Posterior vena cava (tissue), 2 donors: ENCODE measurements at regions not wholly inside any gene's neighbourhood (a gene's known extent, or its start where the extent isn't known, plus 50 kb on each side); places are given as distances from the start of the nearest gene placed in this dataset.
"Not testable (repeated sequence)": the region's sequence is repeated elsewhere in the genome, so short reads cannot be mapped to it uniquely, and the experiment has no call there.

Experiments used
- DNase-seq: peaks from one replicate; pipeline ENCODE4 v3.0.0-alpha.2; 2020; ENCODE audit warnings: low spot score
- intact Hi-C, 2 donors: fragments of 100-400 bp; cut with DNase I; formaldehyde crosslinking; loops; one replicate each; pipeline versions ENCODE4 v1.14.1 to v1.14.2; 2022 to 2023
- donor health status: DM: yes; HTN: yes; CAD: no.
- donor health status: DM: yes; HTN: yes; CAD: no.

DNA sequence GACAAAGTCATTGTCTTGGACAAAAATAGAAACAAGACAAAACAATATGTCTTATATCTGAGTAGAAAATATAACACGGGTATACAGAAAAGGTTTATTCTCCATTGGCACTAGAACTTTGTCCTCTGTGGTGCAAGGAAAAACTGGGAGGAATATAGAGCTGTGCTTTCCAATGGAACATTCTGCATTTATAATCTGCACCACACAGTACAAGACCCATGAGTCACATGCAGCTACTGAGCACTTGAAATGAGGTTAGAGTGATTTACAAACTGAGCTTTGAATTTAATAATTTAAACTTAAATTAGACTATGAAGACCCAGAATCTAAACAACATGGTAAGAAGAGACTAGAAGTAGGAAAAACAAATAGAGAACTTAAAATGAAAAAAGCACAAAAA is 86.1 kb downstream of the RAP2A start:
- DNase-seq = no peak
- intact Hi-C loops = no loop called here

- no peak for DNase-seq
- intact Hi-C loops = no loop called here
Measured at GRCh38 chr13:97520866-97521265, 86.9 kb downstream of the RAP2A start.

DNA sequence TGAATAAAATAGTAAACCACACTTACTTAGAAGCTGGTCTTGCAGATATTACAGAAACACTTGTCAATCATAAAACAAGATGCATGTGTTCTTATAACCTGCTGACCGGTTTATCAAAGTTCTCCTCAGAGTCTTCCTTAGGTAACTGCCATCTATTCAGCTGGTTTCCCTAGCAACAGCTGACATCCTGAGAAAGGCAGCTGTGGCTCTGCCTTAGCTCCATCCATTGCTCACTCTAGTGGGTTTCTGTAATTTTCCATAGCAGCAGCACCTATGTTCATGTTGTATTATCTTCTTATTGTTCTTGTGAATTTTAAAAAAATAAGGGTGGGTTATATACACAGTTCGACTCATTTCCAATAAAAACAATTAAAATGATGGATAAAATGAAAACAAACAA is 87.8 kb downstream of the RAP2A start:
- intact Hi-C loops = no loop called here
- no peak for DNase-seq

DNA sequence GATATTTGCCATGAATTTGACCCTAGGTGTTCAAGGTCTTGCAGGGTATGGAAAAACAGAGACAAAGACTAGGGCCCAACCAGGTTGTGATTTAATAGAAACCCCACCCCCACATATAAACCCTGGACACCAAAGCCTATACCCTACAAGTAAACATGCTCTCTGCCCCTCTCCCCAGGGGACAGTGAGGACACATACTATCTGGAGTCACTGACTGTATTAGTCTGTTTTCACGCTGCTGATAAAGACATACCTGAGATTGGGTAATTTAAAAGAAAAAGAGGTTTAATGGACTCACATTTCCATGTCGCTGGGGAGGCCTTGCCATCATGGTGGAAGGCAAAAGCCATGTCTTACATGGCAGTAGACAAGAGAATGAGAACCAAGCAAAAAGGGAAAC is 88.3 kb downstream of the RAP2A start:
- DNase-seq = no peak
- intact Hi-C loops = no loop called here

- no peak for DNase-seq
- intact Hi-C loops = no loop called here
Measured at GRCh38 chr13:97526556-97526955, 92.6 kb downstream of the RAP2A start.

DNA sequence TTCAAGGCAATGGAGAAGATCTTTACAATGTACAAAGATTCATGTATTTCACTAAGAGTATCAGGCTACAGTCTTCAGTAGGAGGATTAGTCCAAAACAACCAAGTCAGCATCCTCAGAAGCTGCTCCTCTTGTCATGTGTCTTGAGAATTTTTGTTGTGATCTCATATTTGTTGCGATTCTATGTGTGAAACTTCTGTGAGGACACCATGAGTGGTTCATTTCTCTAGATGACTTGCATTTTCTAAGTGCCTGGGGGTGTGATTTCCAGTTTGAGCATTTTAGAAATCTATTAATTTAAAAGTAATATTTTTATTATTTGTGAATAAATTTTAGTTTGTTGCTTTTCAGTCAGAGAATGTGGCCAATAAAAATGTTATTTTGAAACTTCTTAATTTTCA is 94.5 kb downstream of the RAP2A start:
- intact Hi-C loops = no loop called here
- no peak for DNase-seq

GRCh38 chr13:97534540-97534939 is 100.6 kb downstream of the RAP2A start:
- DNase-seq = no peak
- intact Hi-C loops = no loop called here

DNA sequence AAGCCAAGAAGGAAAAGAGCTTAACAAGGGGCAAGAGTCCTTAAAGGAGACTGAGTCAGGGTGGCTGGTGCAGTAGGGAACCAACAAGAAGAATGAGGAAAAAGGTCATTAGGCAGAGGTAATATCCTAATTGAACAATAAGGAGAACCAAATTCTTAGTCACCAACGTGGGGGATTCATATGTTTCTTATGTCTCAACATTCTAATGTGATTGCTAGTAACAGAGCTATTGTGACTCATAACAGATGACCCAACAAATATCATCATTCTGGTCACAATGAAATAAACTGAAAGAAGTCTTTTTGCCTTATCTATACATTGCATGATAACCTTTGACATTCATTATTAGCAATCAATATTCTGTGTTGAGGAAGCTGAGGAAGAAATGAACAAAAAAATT is 101.6 kb downstream of the RAP2A start:
- DNase-seq = no peak
- intact Hi-C loops = no loop called here

DNA sequence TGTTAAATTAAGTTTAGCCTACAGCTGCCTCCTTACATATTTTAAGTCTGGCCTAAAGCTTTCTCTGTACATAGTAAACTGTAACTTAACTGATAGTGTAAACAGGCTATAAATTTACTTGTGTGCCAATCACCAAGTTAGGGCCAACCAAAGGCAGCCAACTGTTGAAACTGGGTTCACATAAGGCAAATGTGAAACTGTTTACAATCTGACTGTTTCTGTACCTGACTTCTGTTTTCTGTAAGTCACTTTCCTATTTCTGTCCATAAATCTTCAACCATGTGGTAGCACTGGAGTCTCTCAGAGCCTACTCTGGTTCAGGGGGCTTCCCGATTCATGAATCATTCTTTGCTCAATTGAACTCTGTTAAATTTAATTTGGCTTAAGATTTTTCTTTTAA is 103.1 kb downstream of the RAP2A start:
- intact Hi-C loops = no loop called here
- no peak for DNase-seq

DNA sequence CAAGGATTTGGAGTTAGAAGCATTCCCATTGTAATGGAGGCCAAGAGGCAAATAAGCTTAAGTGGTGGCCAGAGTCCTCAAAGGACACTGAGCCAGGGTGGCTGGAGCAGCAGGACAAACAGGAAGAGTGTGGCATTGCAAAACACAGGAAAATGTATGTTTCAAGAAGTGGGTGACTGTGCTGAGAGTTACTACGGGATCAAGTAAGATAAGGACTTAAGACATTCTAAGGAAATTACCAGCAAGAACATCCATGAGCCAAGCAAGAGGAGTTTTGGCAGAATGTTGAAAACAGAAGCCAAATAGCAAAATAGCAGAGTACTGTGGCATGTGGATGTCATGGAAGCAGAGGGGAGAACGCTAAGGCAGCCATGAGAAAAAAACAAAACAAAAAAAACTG is 104.2 kb downstream of the RAP2A start:
- no peak for DNase-seq
- intact Hi-C loops = no loop called here

DNA sequence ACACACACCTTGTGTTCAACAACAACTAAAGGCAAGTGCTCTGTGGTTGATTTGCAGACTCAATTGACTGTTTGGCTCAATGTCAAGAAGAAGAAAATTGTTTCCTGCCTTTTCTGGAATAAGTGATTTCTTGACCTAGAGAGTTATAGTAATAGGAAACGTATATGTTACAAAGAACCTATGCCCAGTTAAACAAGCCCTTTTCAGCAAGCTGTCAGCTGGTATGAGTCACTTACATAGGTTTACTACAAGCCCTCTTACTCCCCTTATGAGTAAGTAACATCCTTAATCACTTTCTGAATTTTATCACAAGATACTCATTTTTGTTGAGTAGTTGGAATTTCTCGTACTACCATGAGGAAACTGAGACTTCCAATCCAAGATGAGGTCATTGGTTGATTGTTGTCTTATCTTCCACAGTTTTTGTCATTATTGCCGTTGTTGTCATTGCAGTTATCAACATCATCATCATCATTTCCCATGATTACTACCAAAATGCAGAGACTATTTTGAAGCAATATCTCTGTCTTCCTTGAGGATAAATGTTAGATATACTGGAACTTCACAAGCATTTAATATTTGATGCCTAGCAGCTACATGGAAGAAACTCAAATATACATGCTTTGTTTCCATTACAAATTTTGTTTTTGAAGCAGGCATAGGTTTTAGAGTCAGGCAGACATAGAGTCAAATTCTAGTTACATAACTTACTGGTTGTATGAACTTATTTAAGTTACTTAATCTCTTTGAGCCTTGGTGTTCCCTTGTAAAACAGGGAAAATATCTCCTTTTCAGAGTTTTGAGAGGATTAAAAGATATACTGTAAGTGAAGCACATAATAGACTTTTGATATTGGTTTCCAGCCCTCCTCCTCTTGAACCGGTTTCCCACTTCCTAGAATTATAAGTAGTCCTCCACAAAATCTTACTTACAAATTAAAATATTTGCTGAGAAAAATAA is 106.0 kb downstream of the RAP2A start:
- intact Hi-C loops = no loop called here
- no peak for DNase-seq

DNA sequence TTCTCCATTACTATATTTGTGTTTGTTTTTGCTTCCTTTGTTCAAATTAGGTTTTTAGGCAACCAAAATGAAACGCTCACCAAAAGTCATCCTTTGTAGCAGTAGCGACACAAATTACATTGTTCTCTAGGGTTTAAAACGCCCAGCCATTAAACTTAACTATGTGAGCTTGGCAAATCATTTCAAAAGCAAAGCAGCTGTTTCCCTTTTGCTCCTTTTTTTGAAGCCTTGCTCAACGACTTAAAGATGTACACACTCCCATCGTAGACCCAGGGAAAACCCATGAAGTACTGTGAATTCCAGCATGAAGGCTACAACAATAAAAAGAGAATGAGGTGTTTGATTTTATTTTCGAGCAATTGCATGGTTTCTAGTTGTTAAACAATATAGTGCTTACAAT is 106.7 kb downstream of the RAP2A start:
- no peak for DNase-seq
- intact Hi-C loops = no loop called here

GRCh38 chr13:97542102-97542685 is 108.2 kb downstream of the RAP2A start:
- no peak for DNase-seq
- intact Hi-C loops = no loop called here

- DNase-seq = no peak
- intact Hi-C loops = no loop called here
Measured at GRCh38 chr13:97544031-97544765, 110.2 kb downstream of the RAP2A start.

DNA sequence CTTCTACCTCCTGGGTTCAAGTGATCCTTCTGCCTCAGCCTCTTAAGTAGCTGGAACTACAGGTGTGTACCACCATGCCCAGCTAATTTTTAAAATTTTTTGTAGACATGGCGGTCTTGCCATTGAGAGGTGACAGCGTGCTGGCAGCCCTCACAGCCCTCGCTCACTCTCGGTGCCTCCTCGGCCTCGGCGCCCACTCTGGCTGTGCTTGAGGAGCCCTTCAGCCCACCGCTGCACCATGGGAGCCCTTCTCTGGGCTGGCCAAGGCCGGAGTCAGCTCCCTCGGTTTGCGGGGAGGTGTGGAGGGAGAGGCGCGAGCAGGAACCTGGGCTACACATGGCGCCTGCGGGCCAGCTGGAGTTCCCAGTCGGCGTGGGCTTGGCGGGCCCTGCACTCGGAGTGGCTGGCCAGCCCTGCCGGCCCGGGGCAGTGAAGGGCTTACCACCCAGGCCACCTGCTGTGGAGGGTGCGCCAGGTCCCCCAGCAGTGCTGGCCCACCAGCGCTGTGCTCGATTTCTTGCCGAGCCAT is 111.1 kb downstream of the RAP2A start:
- DNase-seq, intact Hi-C loops: not testable (repeated sequence)

DNA sequence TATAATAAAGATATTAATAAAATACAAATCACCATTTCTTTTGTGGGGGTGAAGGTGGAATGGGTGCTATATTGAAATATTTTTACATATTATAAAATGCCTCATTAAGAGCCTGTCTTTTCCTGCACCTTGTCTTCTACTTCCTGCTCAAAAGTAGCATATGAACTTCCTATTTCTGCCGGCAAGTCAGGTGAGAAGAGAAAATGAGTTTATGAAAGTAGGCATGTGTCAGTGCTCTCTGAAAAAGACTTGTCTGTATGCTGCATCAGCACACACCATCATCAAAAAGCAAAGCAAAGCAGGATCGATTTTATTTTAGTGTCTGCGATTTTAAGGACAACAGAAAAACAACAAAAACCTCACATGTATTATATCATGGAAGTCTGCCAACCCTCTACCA is 114.2 kb downstream of the RAP2A start:
- no peak for DNase-seq
- intact Hi-C loops = no loop called here

- intact Hi-C loops = no loop called here
- DNase-seq = no peak
Measured at GRCh38 chr13:97548711-97549110, 114.7 kb downstream of the RAP2A start.

GRCh38 chr13:97549201-97549600 is 115.2 kb downstream of the RAP2A start:
- DNase-seq = no peak
- intact Hi-C loops = no loop called here

GRCh38 chr13:97554496-97554895 is 120.5 kb downstream of the RAP2A start:
- intact Hi-C loops = no loop called here
- no peak for DNase-seq

DNA sequence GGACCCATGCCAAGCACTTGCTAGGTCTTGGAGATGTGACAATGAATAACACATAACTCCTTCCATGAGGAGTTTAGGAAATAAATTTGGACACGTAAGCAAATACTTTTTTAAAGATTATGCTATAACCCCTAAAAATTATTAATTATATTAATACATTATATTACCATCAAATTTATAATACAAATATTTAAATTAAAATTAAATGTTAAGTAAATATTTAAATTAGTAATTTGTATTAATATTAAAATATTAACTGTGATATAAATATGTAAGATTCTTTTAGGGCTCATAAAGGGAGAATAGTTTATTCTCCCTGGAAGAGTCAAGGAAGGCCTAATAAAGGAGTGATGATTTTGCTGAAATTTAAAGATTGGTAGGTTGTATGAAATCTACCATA is 121.1 kb downstream of the RAP2A start:
- intact Hi-C loops = no loop called here
- no peak for DNase-seq
